PC-3 (cell line): ENCODE measurements at regions not wholly inside any gene's neighbourhood (a gene's known extent, or its start where the extent isn't known, plus 50 kb on each side); places are given as distances from the start of the nearest gene placed in this dataset.
"Not testable (repeated sequence)": the region's sequence is repeated elsewhere in the genome, so short reads cannot be mapped to it uniquely, and the experiment has no call there.

Source experiments
- ATAC-seq: fragments of 200-7000 bp; cut with Tn5 transposase; 2 replicates; pipeline ENCODE4 v1.9.1; 2020; ENCODE audit warnings: mild to moderate bottlenecking, moderate library complexity
- BruUV-seq: library from RNA; stranded (reverse); fragments of 400-500 nt; replicated peaks from 2 replicates; lab custom pipeline; 2021; lab: Mats Ljungman, UMichigan
- CTCF ChIA-PET: fragments of 300-600 bp; sonication (Branson Sonifier 250); formaldehyde crosslinking; loops from one replicate; lab custom pipeline; 2022; ENCODE audit warnings: antibody characterized with exemption; lab: Charles Lee
- POLR2A ChIA-PET: fragments of 300-600 bp; sonication (Branson Sonifier 250); formaldehyde crosslinking; loops from one replicate; lab custom pipeline; 2022; ENCODE audit warnings: antibody characterized with exemption; ENCODE audit not compliant: unreplicated experiment; lab: Charles Lee
- DNase-seq: peaks from one replicate; pipeline ENCODE4 v3.0.0-alpha.2; 2015
- H2AFZ ChIP-seq: fragments of 300-600 bp; sonication (generic); 2 replicates; pipeline ENCODE4 v1.6.0; 2016; ENCODE audit warnings: antibody characterized with exemption, low read length
- H3F3A ChIP-seq: fragments of 300-600 bp; sonication (generic); one replicate; pipeline ENCODE4 v1.6.0; 2017; ENCODE audit warnings: antibody characterized with exemption, low read length, control low read depth, mild to moderate bottlenecking; ENCODE audit not compliant: unreplicated experiment
- H3K27ac ChIP-seq: fragments of 300-600 bp; sonication (generic); 2 replicates; pipeline ENCODE4 v1.5.1; 2016; ENCODE audit warnings: mild to moderate bottlenecking, low read length
- H3K27me3 ChIP-seq: fragments of 300-600 bp; sonication (generic); 2 replicates; pipeline ENCODE4 v1.6.1; 2016; ENCODE audit warnings: low read length, mixed read lengths
- H3K36me3 ChIP-seq: fragments of 300-600 bp; sonication (generic); 2 replicates; pipeline ENCODE4 v1.6.1; 2016; ENCODE audit warnings: low read depth, mixed run types, low read length, mixed read lengths
- H3K4me1 ChIP-seq: fragments of 300-600 bp; sonication (generic); 2 replicates; pipeline ENCODE4 v1.5.1; 2016; ENCODE audit warnings: low read length; ENCODE audit not compliant: insufficient read depth
- H3K4me2 ChIP-seq: fragments of 300-600 bp; sonication (generic); 2 replicates; pipeline ENCODE4 v1.6.0; 2016; ENCODE audit warnings: low read length
- H3K4me3 ChIP-seq: fragments of 300-600 bp; sonication (generic); 2 replicates; pipeline ENCODE4 v1.5.1; 2016; ENCODE audit warnings: mild to moderate bottlenecking, low read length, mixed read lengths
- H3K79me2 ChIP-seq: fragments of 300-600 bp; sonication (generic); 2 replicates; pipeline ENCODE4 v1.6.1; 2017; ENCODE audit warnings: low read length, mixed read lengths
- H3K9ac ChIP-seq: fragments of 300-600 bp; sonication (generic); 2 replicates; pipeline ENCODE4 v1.6.0; 2016; ENCODE audit warnings: mild to moderate bottlenecking, low read length
- H3K9me2 ChIP-seq: fragments of 300-600 bp; sonication (generic); replicated peaks from 2 replicates; pipeline ENCODE4 v1.6.1; 2016; ENCODE audit warnings: mixed run types, low read length, mixed read lengths
- H3K9me3 ChIP-seq: fragments of 300-600 bp; sonication (generic); 2 replicates; pipeline ENCODE4 v1.6.1; 2016; ENCODE audit warnings: low read length, mixed read lengths
- H4K20me1 ChIP-seq: fragments of 300-600 bp; sonication (generic); 2 replicates; pipeline ENCODE4 v1.6.1; 2016; ENCODE audit warnings: low read length, mixed read lengths
- EZH2 ChIP-seq: fragments of 300-600 bp; sonication (generic); IDR thresholded peaks from one replicate; pipeline ENCODE4 v1.6.1; 2017; ENCODE audit warnings: antibody characterized with exemption, mild to moderate bottlenecking, low read length; ENCODE audit not compliant: unreplicated experiment
- EZH2phosphoT487 ChIP-seq: fragments of 300-600 bp; sonication (generic); IDR thresholded peaks from 2 replicates; pipeline ENCODE4 v1.6.1; 2018; ENCODE audit warnings: mild to moderate bottlenecking, antibody characterized with exemption, low read length, borderline replicate concordance
- intact Hi-C: fragments of 100-400 bp; cut with micrococcal nuclease; formaldehyde crosslinking; loops from 2 replicates; pipeline ENCODE4 v1.9.0; 2023
- TF ChIP-seq, protein P1 (sequence below): fragments of 300-600 bp; sonication (generic); conservative IDR thresholded peaks from 2 replicates; pipeline ENCODE4 v1.5.1; 2017; ENCODE audit warnings: antibody characterized with exemption, low read depth, mild to moderate bottlenecking, low read length

DNA sequence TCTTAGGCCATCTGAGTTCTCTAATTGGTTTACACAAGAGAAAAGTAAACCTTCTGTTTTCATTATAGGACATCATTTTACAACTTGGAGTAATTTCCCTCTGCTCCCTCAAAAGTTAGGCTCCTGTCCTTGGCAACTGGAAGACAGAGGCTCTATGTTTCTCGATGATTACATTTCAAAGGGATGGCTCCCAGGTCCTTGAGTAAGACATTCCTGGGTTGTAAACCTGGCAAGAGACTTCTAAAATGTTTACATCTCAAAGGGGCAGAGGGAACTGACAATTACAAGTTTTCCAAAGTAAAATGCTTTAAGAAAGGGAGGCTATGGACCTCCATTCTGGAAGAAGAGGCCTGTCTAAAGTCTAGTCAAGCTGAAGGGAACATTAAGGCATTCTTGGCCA lies 268.3 kb upstream of the REG3G start:
- no TSS peak for BruUV-seq
- H4K20me1 ChIP-seq: no peaks in the 10 kb centered on the region
- H3K4me2 ChIP-seq: no peak overlapping the region
- ChIA-PET CTCF (no interaction called here), POLR2A (no interaction called here)
- intact Hi-C loops: no loop called here
- no peak overlapping the region for H3K4me3 ChIP-seq
- ATAC-seq (no peak), DNase-seq (no peak)
- H3K9ac ChIP-seq: no peak overlapping the region
- TF ChIP-seq EZH2 (no peak), EZH2phosphoT487 (no peak)
- TF ChIP-seq, protein P1, sequence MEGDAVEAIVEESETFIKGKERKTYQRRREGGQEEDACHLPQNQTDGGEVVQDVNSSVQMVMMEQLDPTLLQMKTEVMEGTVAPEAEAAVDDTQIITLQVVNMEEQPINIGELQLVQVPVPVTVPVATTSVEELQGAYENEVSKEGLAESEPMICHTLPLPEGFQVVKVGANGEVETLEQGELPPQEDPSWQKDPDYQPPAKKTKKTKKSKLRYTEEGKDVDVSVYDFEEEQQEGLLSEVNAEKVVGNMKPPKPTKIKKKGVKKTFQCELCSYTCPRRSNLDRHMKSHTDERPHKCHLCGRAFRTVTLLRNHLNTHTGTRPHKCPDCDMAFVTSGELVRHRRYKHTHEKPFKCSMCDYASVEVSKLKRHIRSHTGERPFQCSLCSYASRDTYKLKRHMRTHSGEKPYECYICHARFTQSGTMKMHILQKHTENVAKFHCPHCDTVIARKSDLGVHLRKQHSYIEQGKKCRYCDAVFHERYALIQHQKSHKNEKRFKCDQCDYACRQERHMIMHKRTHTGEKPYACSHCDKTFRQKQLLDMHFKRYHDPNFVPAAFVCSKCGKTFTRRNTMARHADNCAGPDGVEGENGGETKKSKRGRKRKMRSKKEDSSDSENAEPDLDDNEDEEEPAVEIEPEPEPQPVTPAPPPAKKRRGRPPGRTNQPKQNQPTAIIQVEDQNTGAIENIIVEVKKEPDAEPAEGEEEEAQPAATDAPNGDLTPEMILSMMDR: no peak
- no peak overlapping the region for H3K27ac ChIP-seq
- H3K9me3 ChIP-seq: no peaks in the 10 kb centered on the region
- no peaks in the 10 kb centered on the region for H3K9me2 ChIP-seq
- H2AFZ ChIP-seq: no peak overlapping the region
- no peaks in the 10 kb centered on the region for H3K4me1 ChIP-seq
- no peaks in the 10 kb centered on the region for H3K36me3 ChIP-seq
- H3K27me3 ChIP-seq: no peaks in the 10 kb centered on the region
- H3K79me2 ChIP-seq: no peaks in the 10 kb centered on the region
- no peaks in the 10 kb centered on the region for H3F3A ChIP-seq

DNA sequence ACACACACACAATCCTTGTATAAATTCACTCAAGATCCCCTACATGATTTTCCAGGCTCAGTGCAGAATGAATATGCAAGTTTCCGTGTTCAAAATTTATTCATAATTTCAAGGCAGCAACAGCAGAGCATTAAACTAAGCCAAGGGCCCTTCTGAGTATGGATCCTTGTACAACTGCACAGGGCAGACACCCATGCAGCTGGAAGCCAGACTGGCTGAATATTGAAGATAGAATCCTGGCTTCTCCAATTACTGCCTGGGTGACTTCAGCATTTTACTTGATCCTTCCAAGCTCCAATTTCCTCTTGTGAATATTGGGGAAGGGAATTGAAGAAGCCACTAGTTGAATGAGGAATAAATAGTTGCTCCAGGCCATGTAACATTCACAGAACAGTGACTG lies 267.9 kb upstream of the REG3G start:
- no peak overlapping the region for H3K4me3 ChIP-seq
- POLR2A ChIA-PET: no interaction called here
- H3K27ac ChIP-seq: no peak overlapping the region
- CTCF ChIA-PET: no interaction called here
- H3K27me3 ChIP-seq: no peaks in the 10 kb centered on the region
- no peaks in the 10 kb centered on the region for H3F3A ChIP-seq
- BruUV-seq: no TSS peak
- H3K9ac ChIP-seq: no peak overlapping the region
- no peaks in the 10 kb centered on the region for H3K79me2 ChIP-seq
- no peaks in the 10 kb centered on the region for H3K9me2 ChIP-seq
- H2AFZ ChIP-seq: no peak overlapping the region
- no peak for TF ChIP-seq EZH2phosphoT487
- no peak for TF ChIP-seq EZH2
- TF ChIP-seq, protein P1: no peak
- H3K4me1 ChIP-seq: no peaks in the 10 kb centered on the region
- intact Hi-C loops: no loop called here
- no peaks in the 10 kb centered on the region for H3K9me3 ChIP-seq
- no peak overlapping the region for H3K4me2 ChIP-seq
- H3K36me3 ChIP-seq: no peaks in the 10 kb centered on the region
- no peaks in the 10 kb centered on the region for H4K20me1 ChIP-seq
- DNase-seq: no peak
- ATAC-seq: no peak

DNA sequence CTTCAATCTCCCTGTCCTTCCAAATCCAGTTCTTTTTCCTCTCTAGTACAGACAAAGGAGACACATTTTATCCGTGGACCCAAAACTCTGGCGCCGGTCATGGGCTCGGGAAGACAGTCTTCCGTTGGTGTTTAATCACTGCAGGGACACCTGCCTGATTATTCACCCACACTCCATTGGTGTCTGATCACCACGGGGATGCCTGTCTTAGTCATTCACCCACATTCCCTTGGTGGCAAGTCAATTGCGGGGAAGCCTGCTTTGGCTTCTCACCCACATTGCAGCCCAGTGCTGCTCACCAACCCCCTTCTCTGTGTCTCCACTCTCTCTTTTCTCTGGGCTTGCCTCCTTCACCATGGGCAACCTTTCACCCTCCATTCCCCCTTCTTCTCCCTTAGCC lies 266.7 kb upstream of the REG3G start:
- H3F3A ChIP-seq, CTCF ChIA-PET, H3K27ac ChIP-seq, H3K27me3 ChIP-seq, ATAC-seq, H4K20me1 ChIP-seq, H3K9ac ChIP-seq, H2AFZ ChIP-seq, H3K9me3 ChIP-seq, DNase-seq, H3K4me2 ChIP-seq, H3K79me2 ChIP-seq, intact Hi-C loops, POLR2A ChIA-PET, H3K4me1 ChIP-seq, BruUV-seq, H3K4me3 ChIP-seq, H3K36me3 ChIP-seq, H3K9me2 ChIP-seq: not testable (repeated sequence)
